DND-41 (cell line): ENCODE measurements at regions not wholly inside any gene's neighbourhood (a gene's known extent, or its start where the extent isn't known, plus 50 kb on each side); places are given as distances from the start of the nearest gene placed in this dataset.
A peak's percentile ranks its signal among the peaks of the same experiment; 100 is the strongest.

Source experiments
- ATAC-seq: fragments of 200-7000 bp; cut with Tn5 transposase; 3 replicates; pipeline ENCODE4 v1.9.1; 2021; ENCODE audit warnings: low read depth; ENCODE audit not compliant: insufficient read depth
- DNase-seq: peaks from one replicate; pipeline ENCODE4 v3.0.0-alpha.2; 2020
- H2AFZ ChIP-seq: 2 replicates; pipeline ENCODE4 v1.6.0; 2012; ENCODE audit warnings: low read depth, low read length
- H3K27ac ChIP-seq: 2 replicates; pipeline ENCODE4 v1.5.1; 2012; ENCODE audit warnings: low read length, inconsistent platforms
- H3K27me3 ChIP-seq: fragments of 200-600 bp; sonication (generic); 2 replicates; pipeline ENCODE4 v1.6.0; 2012; ENCODE audit warnings: low read length, mild to moderate bottlenecking, inconsistent platforms; ENCODE audit not compliant: insufficient read depth, poor library complexity
- H3K36me3 ChIP-seq: 2 replicates; pipeline ENCODE4 v1.5.1; 2012; ENCODE audit warnings: low read length, inconsistent platforms; ENCODE audit not compliant: insufficient read depth
- H3K4me1 ChIP-seq: 2 replicates; pipeline ENCODE4 v1.5.1; 2012; ENCODE audit warnings: mild to moderate bottlenecking, low read length; ENCODE audit not compliant: insufficient read depth
- H3K4me2 ChIP-seq: 2 replicates; pipeline ENCODE4 v1.6.0; 2012; ENCODE audit warnings: mild to moderate bottlenecking, moderate library complexity, low read length, inconsistent platforms; ENCODE audit not compliant: insufficient read depth
- H3K4me3 ChIP-seq, 2 experiments: fragments of 200-600 bp in 1 of 2; shearing (Covaris generic) in 1 of 2; 2 replicates each; pipeline ENCODE4 v1.5.1; 2012 to 2016; ENCODE audit warnings: inconsistent platforms in 2 of 2, low read length in 2 of 2, mild to moderate bottlenecking in 2 of 2, low read depth in 1 of 2, moderate library complexity in 1 of 2
- H3K79me2 ChIP-seq: 2 replicates; pipeline ENCODE4 v1.6.0; 2012; ENCODE audit warnings: low read length, inconsistent platforms; ENCODE audit not compliant: insufficient read depth
- H3K9ac ChIP-seq: 2 replicates; pipeline ENCODE4 v1.6.0; 2012; ENCODE audit warnings: low read depth, mild to moderate bottlenecking, inconsistent platforms, low read length, moderate library complexity
- H3K9me3 ChIP-seq: 2 replicates; pipeline ENCODE4 v1.5.1; 2012; ENCODE audit warnings: low read length, moderate library complexity, mild to moderate bottlenecking, inconsistent platforms; ENCODE audit not compliant: insufficient read depth, severe bottlenecking
- H4K20me1 ChIP-seq: 2 replicates; pipeline ENCODE4 v1.6.0; 2012; ENCODE audit warnings: low read length; ENCODE audit not compliant: insufficient read depth
- EZH2 ChIP-seq: IDR thresholded peaks from 3 replicates; pipeline ENCODE4 v1.6.1; 2012; ENCODE audit warnings: borderline replicate concordance, low read depth, mild to moderate bottlenecking, moderate library complexity, low read length, inconsistent platforms; ENCODE audit not compliant: severe bottlenecking
- TF ChIP-seq, protein P1 (sequence below): IDR thresholded peaks from 2 replicates; pipeline ENCODE4 v1.5.1; 2012; ENCODE audit warnings: borderline replicate concordance, low read length, moderate library complexity, mild to moderate bottlenecking; ENCODE audit not compliant: poor library complexity, severe bottlenecking; ENCODE audit errors: extremely low read depth

DNA sequence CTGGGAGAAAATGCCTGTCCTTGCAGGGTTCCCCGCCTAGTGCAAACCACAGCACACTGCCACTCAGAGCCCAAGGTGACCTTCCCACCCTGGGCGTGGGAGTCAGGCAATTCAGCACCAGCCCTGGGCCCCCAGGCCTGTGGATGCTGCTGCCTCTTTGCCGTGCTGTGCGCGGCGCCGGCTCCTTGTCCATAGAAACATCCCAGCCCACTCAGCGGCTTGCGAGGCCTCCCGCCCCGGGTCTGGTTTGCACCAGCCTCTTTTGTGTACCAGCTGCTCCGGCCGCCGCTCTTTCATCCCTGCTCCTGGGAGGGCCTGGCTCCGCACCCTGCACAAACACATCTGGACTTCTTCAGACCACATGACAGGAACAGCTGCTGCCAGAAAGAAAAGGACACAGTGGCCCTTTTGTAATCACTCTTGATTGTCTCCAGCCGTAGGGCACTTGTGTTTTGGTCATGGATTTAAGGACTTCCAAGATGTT, 75.4 kb upstream of the SDK2 start:
- Histone ChIP-seq H3K27me3 (no peaks in the 10 kb centered on the region), H3K9ac (peak overlapping the region; percentile 23; the same call in 1 of the 2 replicates), H3K79me2 (no peaks in the 10 kb centered on the region), H3K4me3 (no peak overlapping the region; a peak in 1 of 4 replicates), H4K20me1 (no peaks in the 10 kb centered on the region), H3K4me2 (no peak overlapping the region), H2AFZ (no peak overlapping the region), H3K9me3 (peaks cover 7% of the 10 kb centered on the region), H3K36me3 (no peaks in the 10 kb centered on the region), H3K4me1 (peaks cover 57% of the 10 kb centered on the region), H3K27ac (peak overlapping the region; percentile 82)
- DNase-seq (no peak), ATAC-seq (no peak)
- no peak for TF ChIP-seq EZH2
- TF ChIP-seq, protein P1, sequence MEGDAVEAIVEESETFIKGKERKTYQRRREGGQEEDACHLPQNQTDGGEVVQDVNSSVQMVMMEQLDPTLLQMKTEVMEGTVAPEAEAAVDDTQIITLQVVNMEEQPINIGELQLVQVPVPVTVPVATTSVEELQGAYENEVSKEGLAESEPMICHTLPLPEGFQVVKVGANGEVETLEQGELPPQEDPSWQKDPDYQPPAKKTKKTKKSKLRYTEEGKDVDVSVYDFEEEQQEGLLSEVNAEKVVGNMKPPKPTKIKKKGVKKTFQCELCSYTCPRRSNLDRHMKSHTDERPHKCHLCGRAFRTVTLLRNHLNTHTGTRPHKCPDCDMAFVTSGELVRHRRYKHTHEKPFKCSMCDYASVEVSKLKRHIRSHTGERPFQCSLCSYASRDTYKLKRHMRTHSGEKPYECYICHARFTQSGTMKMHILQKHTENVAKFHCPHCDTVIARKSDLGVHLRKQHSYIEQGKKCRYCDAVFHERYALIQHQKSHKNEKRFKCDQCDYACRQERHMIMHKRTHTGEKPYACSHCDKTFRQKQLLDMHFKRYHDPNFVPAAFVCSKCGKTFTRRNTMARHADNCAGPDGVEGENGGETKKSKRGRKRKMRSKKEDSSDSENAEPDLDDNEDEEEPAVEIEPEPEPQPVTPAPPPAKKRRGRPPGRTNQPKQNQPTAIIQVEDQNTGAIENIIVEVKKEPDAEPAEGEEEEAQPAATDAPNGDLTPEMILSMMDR = no peak

DNA sequence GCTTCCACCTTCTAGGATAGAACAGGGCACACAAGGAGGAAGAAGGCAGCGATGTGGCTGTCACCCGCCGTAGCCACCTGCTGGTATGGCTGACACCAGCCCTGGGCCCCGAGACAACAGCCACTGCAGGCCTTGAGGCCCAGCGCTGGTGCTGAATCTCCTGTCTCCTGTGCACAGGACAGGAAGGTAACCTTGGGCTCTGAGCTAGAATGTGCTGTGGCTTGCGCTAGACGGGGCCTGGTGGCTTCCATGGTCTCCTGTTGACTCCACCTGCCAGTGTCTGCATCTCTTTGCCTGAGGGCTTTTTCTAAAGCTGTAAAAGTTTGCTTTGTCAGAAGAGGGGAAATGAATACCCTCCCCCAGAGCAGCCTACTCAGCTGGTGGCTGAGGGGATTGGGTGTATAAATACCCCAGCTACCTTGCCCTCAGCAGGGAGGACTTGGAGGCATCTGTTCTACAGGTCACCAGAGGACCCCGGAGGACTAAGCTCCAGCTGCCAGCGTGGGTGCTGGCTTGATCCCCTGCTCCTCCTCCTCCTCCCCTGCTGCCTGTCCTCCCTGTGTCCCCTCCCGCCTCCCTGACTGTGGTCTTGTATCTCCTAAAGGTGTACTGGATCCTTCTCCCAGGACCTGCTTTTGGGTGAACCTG, 76.1 kb upstream of the SDK2 start:
- Histone ChIP-seq H3K27me3 (no peaks in the 10 kb centered on the region), H3K9ac (peak overlapping the region; percentile 23; the same call in 1 of the 2 replicates), H3K9me3 (peaks cover 7% of the 10 kb centered on the region), H3K36me3 (no peaks in the 10 kb centered on the region), H3K27ac (peak overlapping the region; percentile 82), H4K20me1 (no peaks in the 10 kb centered on the region), H3K4me1 (peaks cover 64% of the 10 kb centered on the region), H3K79me2 (no peaks in the 10 kb centered on the region), H3K4me2 (no peak overlapping the region; the same call in 1 of the 2 replicates), H3K4me3 (peak overlapping the region in 1 of 2 experiments; percentile 3; a peak in 1 of 4 replicates), H2AFZ (no peak overlapping the region)
- ATAC-seq (peak; percentile 47), DNase-seq (peak; percentile 66)
- TF ChIP-seq, protein P1 = peak; percentile 54
- TF ChIP-seq EZH2 = no peak

GRCh38 chr17:73722165-73722564, 77.9 kb upstream of the SDK2 start:
- Histone ChIP-seq H4K20me1 (no peaks in the 10 kb centered on the region), H3K79me2 (no peaks in the 10 kb centered on the region), H3K27ac (peak overlapping the region; percentile 99), H3K4me2 (peak overlapping the region; percentile 70), H3K9me3 (peaks cover 7% of the 10 kb centered on the region), H3K27me3 (no peaks in the 10 kb centered on the region), H2AFZ (peak overlapping the region; percentile 69), H3K9ac (peak overlapping the region; percentile 67), H3K36me3 (no peaks in the 10 kb centered on the region), H3K4me1 (peaks cover 64% of the 10 kb centered on the region), H3K4me3 (peak overlapping the region in 1 of 2 experiments; percentile 56; a peak in 2 of 4 replicates)
- DNase-seq = peak; percentile 85
- peak; percentile 95 for ATAC-seq
- TF ChIP-seq EZH2 = no peak
- TF ChIP-seq, protein P1 = no peak
